Mesenteric fat pad (tissue), 1 donor: ENCODE measurements at regions not wholly inside any gene's neighbourhood (a gene's known extent, or its start where the extent isn't known, plus 50 kb on each side); places are given as distances from the start of the nearest gene placed in this dataset.

Experiments used
- DNase-seq: peaks from one replicate; pipeline ENCODE4 v3.0.0-alpha.2; 2020; ENCODE audit warnings: low spot score
- donor health status: DM: yes; HTN: yes; CAD: no.

DNA sequence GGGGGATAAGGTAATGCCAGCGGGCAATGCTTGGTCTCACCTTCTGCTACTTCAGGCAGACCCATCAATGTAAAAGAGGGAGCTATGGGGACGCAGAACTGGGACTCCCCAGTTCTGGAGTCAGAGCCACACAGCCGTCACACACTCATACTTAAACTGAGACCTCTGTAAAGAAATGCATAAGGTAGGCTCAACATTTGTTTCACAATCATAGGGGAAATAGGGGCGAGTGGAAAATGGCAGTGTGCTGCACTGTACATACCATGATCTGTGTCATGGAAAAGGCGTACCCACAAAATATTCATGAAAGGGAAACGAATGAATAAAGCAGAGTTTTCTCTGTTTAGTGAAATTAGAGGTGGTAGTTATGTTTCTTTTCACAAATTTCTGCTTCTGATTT, 318.0 kb upstream of the NPVF start:
- DNase-seq = no peak

DNA sequence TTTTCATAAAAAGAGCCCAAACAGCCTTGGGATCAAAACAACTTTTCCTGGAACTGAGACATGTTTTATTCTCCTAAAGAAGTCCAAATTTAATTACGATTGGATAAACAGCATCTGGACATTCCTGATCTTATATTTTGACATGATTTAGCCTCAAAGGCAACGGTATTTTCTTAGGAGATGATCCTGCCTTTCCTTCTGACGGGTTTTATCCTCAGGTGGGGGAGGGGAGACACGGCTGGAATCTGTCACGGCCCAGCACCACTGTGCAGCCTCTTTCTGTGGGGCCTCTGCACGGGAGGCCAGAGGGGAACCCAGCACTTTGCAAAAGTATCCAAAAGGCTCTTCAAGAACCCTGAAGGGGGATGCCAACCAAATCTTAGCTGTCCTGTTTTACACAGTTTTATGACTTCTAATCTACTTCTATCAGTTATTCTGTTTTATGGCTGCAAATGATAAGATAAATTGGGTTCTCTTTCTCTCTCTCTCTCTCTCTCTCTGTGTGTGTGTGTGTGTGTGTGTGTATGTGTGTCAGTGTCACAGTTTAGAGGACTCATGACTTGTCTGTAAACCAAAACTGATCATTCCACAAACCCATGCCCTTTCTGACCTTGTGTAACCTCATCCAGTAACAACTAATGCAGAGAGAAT, 321.1 kb upstream of the NPVF start:
- DNase-seq = no peak

GRCh38 chr7:25550149-25550548, 321.9 kb upstream of the NPVF start:
- no peak for DNase-seq

- DNase-seq = no peak
Measured at GRCh38 chr7:25552998-25553397, 324.7 kb upstream of the NPVF start.

GRCh38 chr7:25553580-25554291, 325.4 kb upstream of the NPVF start:
- DNase-seq = no peak

- no peak for DNase-seq
Measured at GRCh38 chr7:25557379-25557917, 329.2 kb upstream of the NPVF start.

GRCh38 chr7:25557930-25558329, 329.6 kb upstream of the NPVF start:
- DNase-seq = no peak

DNA sequence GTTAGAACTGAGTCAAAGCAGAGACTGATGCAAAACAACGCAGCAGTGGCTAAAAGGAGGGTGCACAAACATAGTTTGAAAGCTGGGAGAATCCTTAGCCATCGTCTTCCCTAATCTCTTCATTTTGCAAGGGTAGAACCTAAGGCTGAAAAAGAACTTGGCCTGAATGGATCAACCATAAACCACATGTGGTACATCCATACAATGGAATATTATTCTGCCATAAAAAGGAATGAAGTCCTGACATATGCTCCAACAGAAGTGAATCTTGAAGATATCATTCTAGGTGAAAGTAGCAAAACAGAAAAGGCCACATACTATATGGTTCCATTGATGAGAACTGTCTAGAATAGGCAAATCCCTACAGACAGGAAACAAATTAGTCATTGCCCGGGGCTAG, 330.3 kb upstream of the NPVF start:
- DNase-seq = no peak

GRCh38 chr7:25559581-25560367, 331.5 kb upstream of the NPVF start:
- no peak for DNase-seq

DNA sequence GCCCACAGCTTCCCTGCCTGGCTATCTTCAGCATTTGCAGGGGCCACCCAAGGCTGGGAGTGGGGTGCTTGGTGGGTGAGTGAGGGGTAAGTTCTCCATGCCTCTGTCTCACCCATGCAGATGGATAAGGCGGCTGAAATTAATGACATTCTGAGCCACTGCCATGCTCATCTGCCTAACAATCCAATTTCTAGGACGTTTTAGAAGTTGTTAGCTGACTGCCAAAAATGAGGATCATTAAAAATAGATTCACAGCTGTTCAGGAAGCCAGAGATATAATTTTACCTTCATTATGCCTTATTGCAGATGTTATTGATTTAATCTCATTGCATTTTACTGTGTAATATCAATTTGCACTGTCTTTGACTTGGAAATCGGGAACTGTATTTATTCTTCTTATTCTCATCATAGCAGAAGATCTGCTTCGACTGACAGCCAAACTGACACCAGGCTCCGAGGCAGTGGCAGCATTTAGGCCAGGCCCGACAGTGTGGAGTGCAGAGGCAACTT, 334.4 kb upstream of the NPVF start:
- DNase-seq = no peak

DNA sequence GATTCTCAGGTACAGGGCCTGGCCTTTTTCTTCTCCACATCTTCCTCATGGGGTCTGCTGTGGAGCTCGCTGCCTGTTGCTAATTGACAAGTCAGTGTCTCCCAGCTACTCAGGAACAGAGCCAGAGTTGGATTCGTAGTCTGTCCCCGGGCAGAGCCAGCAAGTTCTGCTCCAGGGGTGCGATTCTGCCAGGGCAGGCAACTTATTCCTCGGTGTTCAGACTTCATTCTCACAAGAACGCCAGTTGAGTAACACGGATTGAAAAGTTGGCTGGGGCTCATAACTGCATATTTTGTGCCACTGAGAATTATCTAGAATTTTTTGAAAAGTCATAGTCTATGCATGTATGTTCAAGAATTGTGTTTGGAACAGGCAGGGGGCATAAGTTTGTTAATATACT, 336.7 kb upstream of the NPVF start:
- DNase-seq = no peak

GRCh38 chr7:25565949-25566348, 337.7 kb upstream of the NPVF start:
- no peak for DNase-seq

- no peak for DNase-seq
Measured at GRCh38 chr7:25567430-25567829, 339.1 kb upstream of the NPVF start.

DNA sequence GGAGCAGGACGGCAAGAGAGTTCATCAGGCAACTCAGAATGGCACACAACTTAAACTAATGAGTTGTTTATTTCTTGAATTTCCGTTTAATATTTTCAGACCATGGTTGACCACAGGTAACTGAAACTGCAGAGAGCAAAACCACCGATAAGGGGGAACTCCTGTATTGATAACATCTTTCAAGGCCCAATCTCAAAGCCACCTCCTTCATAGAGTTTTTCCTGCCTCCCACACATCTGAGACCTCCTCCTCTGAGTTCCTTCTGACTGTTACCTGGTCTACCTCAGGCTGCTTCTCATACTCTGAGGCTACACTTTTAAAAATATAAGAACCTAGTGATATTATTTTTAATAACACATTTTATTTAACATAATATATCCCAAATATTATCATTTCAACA, 341.5 kb upstream of the NPVF start:
- no peak for DNase-seq

DNA sequence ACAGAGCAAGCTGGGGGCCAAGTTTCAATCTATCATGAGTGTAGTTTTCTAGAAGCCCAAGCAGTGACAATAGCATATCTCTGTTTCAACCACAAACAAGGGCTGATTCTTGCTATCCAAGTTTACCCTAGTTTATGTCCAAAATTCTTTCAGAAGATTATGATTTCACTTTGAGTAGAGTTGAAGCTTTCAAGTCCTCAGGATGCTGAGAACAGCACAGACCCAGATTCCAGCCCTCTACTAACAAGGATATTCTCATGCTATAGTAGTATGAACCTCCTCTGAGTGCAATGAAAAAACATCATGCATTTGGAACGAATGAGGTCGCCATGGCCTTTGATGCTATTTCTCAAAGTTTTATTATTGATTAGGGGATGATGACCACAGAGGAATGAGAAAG, 344.1 kb upstream of the NPVF start:
- no peak for DNase-seq

DNA sequence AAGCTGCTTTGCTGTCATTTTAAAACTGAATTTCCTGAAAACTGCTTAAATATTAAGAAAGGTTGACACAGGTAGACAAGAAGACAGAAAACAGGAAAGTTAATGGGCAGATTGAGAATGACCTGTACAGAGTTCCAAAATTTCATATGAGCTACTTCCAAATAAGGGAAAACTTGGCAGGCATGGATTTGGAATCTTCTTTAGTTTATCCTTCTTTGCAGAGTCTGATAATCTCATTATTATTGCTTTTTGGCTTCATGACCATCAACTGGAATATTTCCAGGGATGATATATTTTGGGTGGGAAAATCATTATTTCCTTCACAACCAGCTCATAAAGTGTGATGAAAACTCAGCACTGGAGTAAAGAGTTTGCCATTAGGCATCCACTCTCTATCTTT, 346.5 kb upstream of the NPVF start:
- no peak for DNase-seq

DNA sequence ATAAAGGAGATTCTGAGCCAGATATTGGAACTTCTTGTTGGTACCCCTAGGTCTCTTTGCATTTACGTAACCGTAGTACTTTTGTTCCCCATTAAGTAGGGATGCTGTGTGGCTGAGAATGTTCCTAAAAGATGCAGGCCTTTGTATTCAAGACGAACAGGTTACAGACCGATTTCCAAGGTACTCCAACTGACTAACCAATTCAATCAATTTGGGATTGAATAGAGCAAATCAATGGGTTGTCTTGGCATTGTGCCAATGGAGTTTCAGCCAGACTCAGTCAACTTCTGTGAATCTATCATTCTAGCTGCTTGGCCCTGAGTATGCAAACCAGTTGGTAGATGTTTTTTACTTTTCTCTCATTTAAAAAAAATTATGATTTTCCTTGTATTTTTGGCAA, 347.3 kb upstream of the NPVF start:
- no peak for DNase-seq

GRCh38 chr7:25578991-25579777, 350.9 kb upstream of the NPVF start:
- no peak for DNase-seq

DNA sequence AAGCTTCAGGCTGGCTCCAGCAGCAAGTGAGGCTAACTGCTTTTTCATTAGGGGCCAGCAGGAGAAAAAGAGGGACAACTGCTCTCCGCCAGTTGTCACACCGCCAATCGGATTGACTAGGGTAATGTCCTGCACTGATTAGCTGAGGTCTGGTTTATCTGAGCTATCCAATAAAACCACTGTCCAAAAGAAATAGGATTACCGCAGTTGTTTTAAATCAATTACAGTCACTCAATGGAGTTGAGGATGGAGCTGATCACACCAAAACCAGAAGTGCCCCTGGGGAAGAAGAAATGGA, 351.4 kb upstream of the NPVF start:
- no peak for DNase-seq

- DNase-seq = no peak
Measured at GRCh38 chr7:25580141-25580540, 351.9 kb upstream of the NPVF start.

DNA sequence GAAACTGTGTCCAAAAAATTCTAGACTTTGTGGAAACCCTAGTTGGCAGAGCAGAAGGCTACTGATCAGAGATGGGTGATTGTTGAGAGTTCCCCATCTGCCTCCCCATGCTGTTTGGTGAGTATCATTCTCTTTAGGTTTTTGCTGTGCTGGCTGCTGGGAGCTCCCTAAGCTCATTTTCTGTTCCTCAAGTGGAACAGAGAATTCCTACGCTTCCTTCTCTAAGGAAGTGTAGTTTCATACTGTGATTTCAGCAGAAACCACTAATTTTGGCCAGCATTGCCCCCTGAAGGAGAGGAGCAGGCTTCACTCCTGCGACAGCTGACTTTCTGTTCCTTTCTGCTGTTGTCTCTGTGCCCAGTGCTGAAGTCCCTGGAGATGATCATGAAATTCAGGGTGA, 355.3 kb upstream of the NPVF start:
- no peak for DNase-seq
